ENCODE measurements at regions not wholly inside any gene's neighbourhood (a gene's known extent, or its start where the extent isn't known, plus 50 kb on each side); places are given as distances from the start of the nearest gene placed in this dataset.
"Not testable (repeated sequence)": the region's sequence is repeated elsewhere in the genome, so short reads cannot be mapped to it uniquely, and the experiment has no call there.

GRCh38 chr11:67880594-67881196 lies 123.2 kb downstream of the UNC93B1 start:
- H2AFZ ChIP-seq (ENCODE audit: insufficient read depth, low read depth, low read length, poor library complexity, severe bottlenecking); H3K36me3 Mint-ChIP-seq; H3K36me3 ChIP-seq (replicated peaks in 1 of 2; ENCODE audit: control insufficient read depth in 1 of 2, insufficient read depth in 2 of 2, low read length in 2 of 2); H3K9ac ChIP-seq (ENCODE audit: insufficient read depth, low read length, poor library complexity, severe bottlenecking); H3K79me2 ChIP-seq (ENCODE audit: insufficient read depth, low read length); H3K9me3 ChIP-seq (replicated peaks in 1 of 2; ENCODE audit: control insufficient read depth in 1 of 2, insufficient read depth in 1 of 2, low read length in 2 of 2); H4K20me1 ChIP-seq (ENCODE audit: insufficient read depth, low read length); H3K4me3 ChIP-seq (replicated peaks in 1 of 3; ENCODE audit: low read depth in 2 of 3, low read length in 3 of 3); H3K4me2 ChIP-seq (replicated peaks; ENCODE audit: extremely low read depth, low read length, poor library complexity, severe bottlenecking); H3K27ac ChIP-seq (ENCODE audit: low read depth in 1 of 2, low read length in 2 of 2); H3K27ac Mint-ChIP-seq; DNase-seq; H3K9me3 Mint-ChIP-seq; intact Hi-C loops (cut with micrococcal nuclease); H3K4me3 Mint-ChIP-seq; H3K27me3 ChIP-seq (ENCODE audit: control insufficient read depth in 2 of 2, insufficient read depth in 2 of 2, low read length in 2 of 2); H3K4me1 ChIP-seq (ENCODE audit: control insufficient read depth in 1 of 2, insufficient read depth in 2 of 2, low read length in 2 of 2); H3K4me1 Mint-ChIP-seq: not testable (repeated sequence)
- 100% methylated on average over 2 of the region's 8 CpGs for WGBS (ENCODE audit: insufficient coverage)
- peaks cover 10 to 23% (median 10%) of the 10 kb centered on the region in 3 donors for H3K27me3 Mint-ChIP-seq (ENCODE audit: low read depth in 3 of 3)

- H3K4me3 Mint-ChIP-seq; H4K20me1 ChIP-seq (ENCODE audit: insufficient read depth, low read length); H3K79me2 ChIP-seq (ENCODE audit: insufficient read depth, low read length); H3K4me2 ChIP-seq (replicated peaks; ENCODE audit: extremely low read depth, low read length, poor library complexity, severe bottlenecking); H3K27me3 ChIP-seq (ENCODE audit: control insufficient read depth in 2 of 2, insufficient read depth in 2 of 2, low read length in 2 of 2); H3K4me1 Mint-ChIP-seq; H3K36me3 Mint-ChIP-seq; H3K9me3 ChIP-seq (replicated peaks in 1 of 2; ENCODE audit: control insufficient read depth in 1 of 2, insufficient read depth in 1 of 2, low read length in 2 of 2); H2AFZ ChIP-seq (ENCODE audit: insufficient read depth, low read depth, low read length, poor library complexity, severe bottlenecking); H3K36me3 ChIP-seq (replicated peaks in 1 of 2; ENCODE audit: control insufficient read depth in 1 of 2, insufficient read depth in 2 of 2, low read length in 2 of 2); H3K27ac ChIP-seq (ENCODE audit: low read depth in 1 of 2, low read length in 2 of 2); H3K4me3 ChIP-seq (replicated peaks in 1 of 3; ENCODE audit: low read depth in 2 of 3, low read length in 3 of 3); DNase-seq; H3K9ac ChIP-seq (ENCODE audit: insufficient read depth, low read length, poor library complexity, severe bottlenecking); intact Hi-C loops (cut with micrococcal nuclease); H3K4me1 ChIP-seq (ENCODE audit: control insufficient read depth in 1 of 2, insufficient read depth in 2 of 2, low read length in 2 of 2): not testable (repeated sequence)
- peaks cover 3 to 17% (median 10%) of the 10 kb centered on the region in 3 donors for H3K27me3 Mint-ChIP-seq (ENCODE audit: low read depth in 3 of 3)
- H3K27ac Mint-ChIP-seq = peak overlapping the region in 1 of 7 donors; percentile 61
- WGBS (ENCODE audit: insufficient coverage) = no CpG with 5 or more reads among the region's 3 CpGs
- H3K9me3 Mint-ChIP-seq = peaks cover 0 to 10% (median 6%) of the 10 kb centered on the region in 7 donors
Measured at GRCh38 chr11:67878666-67879065, 125.2 kb downstream of the UNC93B1 start.

GRCh38 chr11:67877316-67877715 lies 126.6 kb downstream of the UNC93B1 start:
- H3K27me3 ChIP-seq (ENCODE audit: control insufficient read depth in 2 of 2, insufficient read depth in 2 of 2, low read length in 2 of 2); DNase-seq; H3K4me1 ChIP-seq (ENCODE audit: control insufficient read depth in 1 of 2, insufficient read depth in 2 of 2, low read length in 2 of 2); H3K36me3 ChIP-seq (replicated peaks in 1 of 2; ENCODE audit: control insufficient read depth in 1 of 2, insufficient read depth in 2 of 2, low read length in 2 of 2); H3K9ac ChIP-seq (ENCODE audit: insufficient read depth, low read length, poor library complexity, severe bottlenecking); H3K4me1 Mint-ChIP-seq; H3K27ac Mint-ChIP-seq; H2AFZ ChIP-seq (ENCODE audit: insufficient read depth, low read depth, low read length, poor library complexity, severe bottlenecking); H3K4me3 Mint-ChIP-seq; intact Hi-C loops (cut with micrococcal nuclease); H3K4me2 ChIP-seq (replicated peaks; ENCODE audit: extremely low read depth, low read length, poor library complexity, severe bottlenecking); H3K9me3 ChIP-seq (replicated peaks in 1 of 2; ENCODE audit: control insufficient read depth in 1 of 2, insufficient read depth in 1 of 2, low read length in 2 of 2); H3K27ac ChIP-seq (ENCODE audit: low read depth in 1 of 2, low read length in 2 of 2); H3K36me3 Mint-ChIP-seq; H3K79me2 ChIP-seq (ENCODE audit: insufficient read depth, low read length); H4K20me1 ChIP-seq (ENCODE audit: insufficient read depth, low read length); H3K4me3 ChIP-seq (replicated peaks in 1 of 3; ENCODE audit: low read depth in 2 of 3, low read length in 3 of 3): not testable (repeated sequence)
- no CpG with 5 or more reads among the region's 4 CpGs for WGBS (ENCODE audit: insufficient coverage)
- Mint-ChIP-seq H3K27me3 (ENCODE audit: low read depth in 3 of 3) (peaks cover 2 to 13% (median 12%) of the 10 kb centered on the region in 3 donors), H3K9me3 (peaks cover 4 to 13% (median 6%) of the 10 kb centered on the region in 7 donors)

- H3K36me3 Mint-ChIP-seq; DNase-seq; H3K9me3 ChIP-seq (replicated peaks in 1 of 2; ENCODE audit: control insufficient read depth in 1 of 2, insufficient read depth in 1 of 2, low read length in 2 of 2); H3K9ac ChIP-seq (ENCODE audit: insufficient read depth, low read length, poor library complexity, severe bottlenecking); intact Hi-C loops (cut with micrococcal nuclease); H3K4me3 Mint-ChIP-seq; H3K4me3 ChIP-seq (replicated peaks in 1 of 3; ENCODE audit: low read depth in 2 of 3, low read length in 3 of 3); H3K4me2 ChIP-seq (replicated peaks; ENCODE audit: extremely low read depth, low read length, poor library complexity, severe bottlenecking); H3K4me1 ChIP-seq (ENCODE audit: control insufficient read depth in 1 of 2, insufficient read depth in 2 of 2, low read length in 2 of 2); H4K20me1 ChIP-seq (ENCODE audit: insufficient read depth, low read length); H3K79me2 ChIP-seq (ENCODE audit: insufficient read depth, low read length); H3K27ac Mint-ChIP-seq; H3K36me3 ChIP-seq (replicated peaks in 1 of 2; ENCODE audit: control insufficient read depth in 1 of 2, insufficient read depth in 2 of 2, low read length in 2 of 2); H2AFZ ChIP-seq (ENCODE audit: insufficient read depth, low read depth, low read length, poor library complexity, severe bottlenecking); H3K27ac ChIP-seq (ENCODE audit: low read depth in 1 of 2, low read length in 2 of 2); H3K27me3 ChIP-seq (ENCODE audit: control insufficient read depth in 2 of 2, insufficient read depth in 2 of 2, low read length in 2 of 2); H3K4me1 Mint-ChIP-seq: not testable (repeated sequence)
- 93% methylated on average over 11 of the region's 12 CpGs for WGBS (ENCODE audit: insufficient coverage)
- Mint-ChIP-seq H3K9me3 (peaks cover 0 to 20% (median 8%) of the 10 kb centered on the region in 7 donors), H3K27me3 (ENCODE audit: low read depth in 3 of 3) (peaks cover 6 to 11% (median 10%) of the 10 kb centered on the region in 3 donors)
Measured at GRCh38 chr11:67873223-67873622, 130.7 kb downstream of the UNC93B1 start.

Measured in CD14-positive monocyte (primary cell).